Bronchial epithelial cell (primary cell): ENCODE measurements at regions not wholly inside any gene's neighbourhood (a gene's known extent, or its start where the extent isn't known, plus 50 kb on each side); places are given as distances from the start of the nearest gene placed in this dataset.
A peak's percentile ranks its signal among the peaks of the same experiment; 100 is the strongest.

Source experiments
- DNase-seq: peaks from one replicate; pipeline ENCODE4 v3.0.0-alpha.2; 2010; ENCODE audit warnings: low read depth
- FAIRE-seq: peaks from 2 replicates; lab custom pipeline; 2011; peaks lifted over from hg19 to GRCh38; lab: Jason Lieb, UNC
- H3K27me3 ChIP-seq: 2 replicates; pipeline ENCODE4 v1.5.1; 2011; ENCODE audit warnings: low read length; ENCODE audit not compliant: control insufficient read depth, insufficient read depth
- H3K36me3 ChIP-seq: 2 replicates; pipeline ENCODE4 v1.5.1; 2011; ENCODE audit warnings: low read length; ENCODE audit not compliant: control insufficient read depth, insufficient read depth
- H3K4me3 ChIP-seq: 2 replicates; pipeline ENCODE4 v1.5.1; 2011; ENCODE audit warnings: mild to moderate bottlenecking, low read depth, low read length, control low read depth
- CTCF ChIP-seq: IDR thresholded peaks from 2 replicates; pipeline ENCODE4 v1.5.1; 2011; ENCODE audit warnings: mild to moderate bottlenecking, moderate library complexity, low read length, control low read depth, inconsistent platforms; ENCODE audit not compliant: insufficient read depth, severe bottlenecking

DNA sequence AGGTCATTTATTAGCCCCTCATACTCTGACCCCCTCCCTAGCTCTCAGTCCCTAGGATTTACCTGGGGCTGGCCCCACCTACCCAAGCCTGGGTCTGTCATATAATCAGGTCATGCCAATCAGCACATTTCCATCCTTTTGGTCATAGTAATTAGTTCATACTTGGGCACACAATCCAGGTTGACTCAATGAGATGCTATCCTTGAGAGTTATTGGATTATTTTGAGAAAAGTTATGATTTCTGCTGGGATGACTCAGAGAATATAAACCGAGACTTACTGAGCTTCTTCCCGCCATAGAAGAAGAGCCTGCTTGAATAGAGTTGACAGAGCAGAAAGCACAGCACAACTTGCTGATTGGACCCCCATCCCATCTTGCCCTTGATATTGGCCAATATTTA, 331.5 kb downstream of the CBLN1 start:
- H3K4me3 ChIP-seq: no peak overlapping the region
- DNase-seq (peak; percentile 20), FAIRE-seq (no peak)
- no peaks in the 10 kb centered on the region for H3K36me3 ChIP-seq
- peaks cover 2% of the 10 kb centered on the region for H3K27me3 ChIP-seq
- no peak for TF ChIP-seq CTCF

DNA sequence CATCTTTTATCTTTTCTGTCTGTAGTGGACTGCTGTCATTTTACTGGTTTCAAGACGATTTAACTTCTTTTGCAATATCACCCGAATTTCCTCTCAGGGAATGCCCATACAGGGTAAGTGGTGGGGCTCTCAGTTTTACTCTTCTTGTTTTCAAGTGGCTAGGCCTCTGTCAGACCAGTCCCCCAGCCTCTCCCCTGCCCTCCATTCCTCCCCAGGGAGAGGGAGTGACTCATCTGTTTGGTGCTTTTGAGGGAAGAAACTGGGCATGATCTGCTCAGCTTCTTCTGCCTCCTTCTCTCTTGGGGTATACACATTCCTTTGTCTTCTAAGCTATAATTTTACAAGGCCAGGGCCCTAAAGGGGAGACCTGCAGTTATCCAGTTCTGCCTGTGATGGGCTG, 332.0 kb downstream of the CBLN1 start:
- FAIRE-seq: no peak
- Histone ChIP-seq H3K27me3 (no peaks in the 10 kb centered on the region), H3K4me3 (no peak overlapping the region), H3K36me3 (no peaks in the 10 kb centered on the region)
- no peak for TF ChIP-seq CTCF
- peak; percentile 24 for DNase-seq

DNA sequence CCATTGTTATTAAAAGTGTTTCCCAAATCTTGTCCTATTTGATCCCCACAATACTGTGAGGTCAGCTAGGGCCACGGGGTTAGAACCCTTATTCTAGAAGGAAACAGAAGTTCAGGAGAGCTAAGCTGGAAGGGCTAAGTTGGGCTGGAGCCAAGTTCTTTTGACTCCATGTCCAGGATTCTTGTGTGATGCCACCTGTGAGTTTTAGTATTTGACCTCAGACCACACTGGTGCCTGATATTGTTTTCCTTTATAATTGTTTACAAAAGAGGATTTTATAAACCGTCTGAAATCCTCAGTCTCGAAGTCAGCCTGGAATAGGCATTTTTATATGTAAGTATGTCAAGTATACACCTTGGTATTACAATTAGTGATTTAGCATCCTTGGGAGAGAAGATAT, 332.7 kb downstream of the CBLN1 start:
- FAIRE-seq (no peak), DNase-seq (no peak)
- no peak for TF ChIP-seq CTCF
- Histone ChIP-seq H3K27me3 (no peaks in the 10 kb centered on the region), H3K4me3 (no peak overlapping the region), H3K36me3 (no peaks in the 10 kb centered on the region)

DNA sequence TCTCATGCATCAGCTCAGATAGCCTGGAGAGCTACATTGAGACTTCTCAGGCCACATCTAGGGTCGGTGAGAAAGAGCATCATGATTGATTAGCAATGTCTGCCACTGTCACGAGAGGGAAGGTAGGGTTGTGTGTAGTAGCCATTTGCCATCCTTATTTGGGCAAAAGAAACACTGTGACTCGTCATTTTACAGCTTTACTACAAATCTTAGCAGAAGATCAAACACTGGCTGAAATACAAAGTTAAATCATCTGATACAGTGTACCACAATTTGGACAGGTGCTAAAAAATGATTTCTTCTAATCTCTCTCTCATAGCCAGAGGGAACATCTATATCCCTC, 334.3 kb downstream of the CBLN1 start:
- H3K4me3 ChIP-seq: no peak overlapping the region
- FAIRE-seq: no peak

GRCh38 chr16:48946686-48947370, 334.8 kb downstream of the CBLN1 start:
- FAIRE-seq: no peak
- Histone ChIP-seq H3K4me3 (no peak overlapping the region), H3K36me3 (no peaks in the 10 kb centered on the region), H3K27me3 (no peaks in the 10 kb centered on the region)
- no peak for TF ChIP-seq CTCF
- DNase-seq: no peak

More for the DNA sequence above, 334.3 kb downstream of the CBLN1 start:
- DNase-seq: no peak
- TF ChIP-seq CTCF: no peak
- Histone ChIP-seq H3K27me3 (no peaks in the 10 kb centered on the region), H3K36me3 (no peaks in the 10 kb centered on the region)

GRCh38 chr16:48942996-48943395, 333.0 kb upstream of the N4BP1 start:
- FAIRE-seq (peak; percentile 13), DNase-seq (no peak)
- no peaks in the 10 kb centered on the region for H3K36me3 ChIP-seq
- no peaks in the 10 kb centered on the region for H3K27me3 ChIP-seq
- no peak overlapping the region for H3K4me3 ChIP-seq
- no peak for TF ChIP-seq CTCF
